Activated naive CD8-positive, alpha-beta T cell treated with anti-CD3 and anti-CD28 coated beads for 36 hours (primary cell): ENCODE measurements at regions not wholly inside any gene's neighbourhood (a gene's known extent, or its start where the extent isn't known, plus 50 kb on each side); places are given as distances from the start of the nearest gene placed in this dataset.
A peak's percentile ranks its signal among the peaks of the same experiment; 100 is the strongest.

Experiments used
- DNase-seq: peaks from one replicate; pipeline ENCODE4 v3.0.0; 2021
- H3K27ac Mint-ChIP-seq: one replicate; pipeline ENCODE4 v1.8.0; 2022; ENCODE audit warnings: mild to moderate bottlenecking, moderate library complexity, mixed read lengths
- H3K27me3 Mint-ChIP-seq: one replicate; pipeline ENCODE4 v1.8.0; 2022; ENCODE audit warnings: mild to moderate bottlenecking, mixed read lengths
- H3K36me3 Mint-ChIP-seq: one replicate; pipeline ENCODE4 v1.8.0; 2021; ENCODE audit warnings: mild to moderate bottlenecking, mixed read lengths
- H3K4me1 Mint-ChIP-seq: one replicate; pipeline ENCODE4 v1.8.0; 2021; ENCODE audit warnings: mixed read lengths
- H3K4me3 Mint-ChIP-seq: one replicate; pipeline ENCODE4 v1.8.0; 2022; ENCODE audit warnings: mild to moderate bottlenecking, moderate library complexity, mixed read lengths
- H3K9me3 Mint-ChIP-seq: one replicate; pipeline ENCODE4 v1.8.0; 2022; ENCODE audit warnings: mixed read lengths

GRCh38 chrY:19351616-19352015, 392.9 kb downstream of the KDM5D start:
- no peak overlapping the region for H3K27ac Mint-ChIP-seq
- no peaks in the 10 kb centered on the region for H3K27me3 Mint-ChIP-seq
- DNase-seq: no peak
- H3K4me1 Mint-ChIP-seq: no peaks in the 10 kb centered on the region
- H3K4me3 Mint-ChIP-seq: no peak overlapping the region
- no peaks in the 10 kb centered on the region for H3K36me3 Mint-ChIP-seq
- no peaks in the 10 kb centered on the region for H3K9me3 Mint-ChIP-seq

- no peak for DNase-seq
- H3K4me3 Mint-ChIP-seq: no peak overlapping the region
- peaks cover 8% of the 10 kb centered on the region for H3K4me1 Mint-ChIP-seq
- H3K27ac Mint-ChIP-seq: no peak overlapping the region
- peaks cover 10% of the 10 kb centered on the region for H3K9me3 Mint-ChIP-seq
- H3K36me3 Mint-ChIP-seq: no peaks in the 10 kb centered on the region
- H3K27me3 Mint-ChIP-seq: no peaks in the 10 kb centered on the region
These were observed 422.8 kb downstream of the KDM5D start for GRCh38 chrY:19321701-19322100.

GRCh38 chrY:19319135-19319534, 425.4 kb downstream of the KDM5D start:
- no peak for DNase-seq
- no peak overlapping the region for H3K27ac Mint-ChIP-seq
- peaks cover 10% of the 10 kb centered on the region for H3K9me3 Mint-ChIP-seq
- no peaks in the 10 kb centered on the region for H3K36me3 Mint-ChIP-seq
- H3K27me3 Mint-ChIP-seq: no peaks in the 10 kb centered on the region
- H3K4me1 Mint-ChIP-seq: peaks cover 8% of the 10 kb centered on the region
- no peak overlapping the region for H3K4me3 Mint-ChIP-seq

GRCh38 chrY:19317271-19317987, 427.1 kb downstream of the KDM5D start:
- peaks cover 2% of the 10 kb centered on the region for H3K36me3 Mint-ChIP-seq
- peaks cover 8% of the 10 kb centered on the region for H3K4me1 Mint-ChIP-seq
- H3K9me3 Mint-ChIP-seq: peaks cover 10% of the 10 kb centered on the region
- no peaks in the 10 kb centered on the region for H3K27me3 Mint-ChIP-seq
- no peak overlapping the region for H3K4me3 Mint-ChIP-seq
- no peak overlapping the region for H3K27ac Mint-ChIP-seq
- DNase-seq: no peak

- H3K9me3 Mint-ChIP-seq: no peaks in the 10 kb centered on the region
- H3K4me3 Mint-ChIP-seq: no peak overlapping the region
- H3K4me1 Mint-ChIP-seq: no peaks in the 10 kb centered on the region
- H3K27me3 Mint-ChIP-seq: no peaks in the 10 kb centered on the region
- no peak for DNase-seq
- peaks cover 2% of the 10 kb centered on the region for H3K36me3 Mint-ChIP-seq
- no peak overlapping the region for H3K27ac Mint-ChIP-seq
These were observed 436.9 kb downstream of the KDM5D start for GRCh38 chrY:19307627-19308026.

GRCh38 chrY:19303136-19303535, 441.4 kb downstream of the KDM5D start:
- Mint-ChIP-seq H3K4me1 (no peaks in the 10 kb centered on the region), H3K4me3 (no peak overlapping the region), H3K9me3 (peaks cover 8% of the 10 kb centered on the region)

GRCh38 chrY:19290925-19291324, 453.6 kb downstream of the KDM5D start:
- H3K27me3 Mint-ChIP-seq: no peaks in the 10 kb centered on the region
- DNase-seq: no peak
- H3K27ac Mint-ChIP-seq: no peak overlapping the region
- no peaks in the 10 kb centered on the region for H3K4me1 Mint-ChIP-seq
- no peaks in the 10 kb centered on the region for H3K36me3 Mint-ChIP-seq
- no peaks in the 10 kb centered on the region for H3K9me3 Mint-ChIP-seq
- H3K4me3 Mint-ChIP-seq: no peak overlapping the region

More at GRCh38 chrY:19303136-19303535, 441.4 kb downstream of the KDM5D start:
- H3K27ac Mint-ChIP-seq: no peak overlapping the region
- DNase-seq: no peak
- H3K27me3 Mint-ChIP-seq: no peaks in the 10 kb centered on the region
- peaks cover 2% of the 10 kb centered on the region for H3K36me3 Mint-ChIP-seq

- Mint-ChIP-seq H3K4me1 (peaks cover 6% of the 10 kb centered on the region), H3K4me3 (no peak overlapping the region), H3K9me3 (no peaks in the 10 kb centered on the region), H3K36me3 (no peaks in the 10 kb centered on the region), H3K27me3 (no peaks in the 10 kb centered on the region), H3K27ac (peak overlapping the region; percentile 39)
- DNase-seq: no peak
These were observed 470.4 kb downstream of the KDM5D start for GRCh38 chrY:19274076-19274475.

- Mint-ChIP-seq H3K4me3 (no peak overlapping the region), H3K27me3 (no peaks in the 10 kb centered on the region), H3K9me3 (no peaks in the 10 kb centered on the region), H3K4me1 (no peaks in the 10 kb centered on the region), H3K27ac (no peak overlapping the region), H3K36me3 (no peaks in the 10 kb centered on the region)
- no peak for DNase-seq
These were observed 476.2 kb downstream of the KDM5D start for GRCh38 chrY:19268331-19268730.

- H3K27ac Mint-ChIP-seq: no peak overlapping the region
- no peaks in the 10 kb centered on the region for H3K4me1 Mint-ChIP-seq
- H3K9me3 Mint-ChIP-seq: no peaks in the 10 kb centered on the region
- H3K4me3 Mint-ChIP-seq: no peak overlapping the region
- no peaks in the 10 kb centered on the region for H3K36me3 Mint-ChIP-seq
- DNase-seq: no peak
- H3K27me3 Mint-ChIP-seq: no peaks in the 10 kb centered on the region
These were observed 479.1 kb downstream of the KDM5D start for GRCh38 chrY:19265404-19265803.

- Mint-ChIP-seq H3K36me3 (no peaks in the 10 kb centered on the region), H3K27me3 (no peaks in the 10 kb centered on the region), H3K27ac (no peak overlapping the region), H3K4me3 (no peak overlapping the region), H3K4me1 (no peaks in the 10 kb centered on the region), H3K9me3 (no peaks in the 10 kb centered on the region)
- no peak for DNase-seq
These were observed 482.2 kb downstream of the KDM5D start for GRCh38 chrY:19262310-19262709.

GRCh38 chrY:19232276-19232994, 458.9 kb upstream of the HSFY2 start:
- Mint-ChIP-seq H3K4me1 (peaks cover 15% of the 10 kb centered on the region), H3K36me3 (no peaks in the 10 kb centered on the region), H3K27ac (peak overlapping the region; percentile 51), H3K27me3 (no peaks in the 10 kb centered on the region), H3K4me3 (no peak overlapping the region), H3K9me3 (peaks cover 9% of the 10 kb centered on the region)
- peak; percentile 12 for DNase-seq

- no peak for DNase-seq
- H3K27ac Mint-ChIP-seq: no peak overlapping the region
- no peaks in the 10 kb centered on the region for H3K4me1 Mint-ChIP-seq
- H3K9me3 Mint-ChIP-seq: no peaks in the 10 kb centered on the region
- no peaks in the 10 kb centered on the region for H3K27me3 Mint-ChIP-seq
- no peaks in the 10 kb centered on the region for H3K36me3 Mint-ChIP-seq
- H3K4me3 Mint-ChIP-seq: no peak overlapping the region
These were observed 447.2 kb upstream of the HSFY2 start for GRCh38 chrY:19220784-19221183.

GRCh38 chrY:19208915-19209314, 435.4 kb upstream of the HSFY2 start:
- no peaks in the 10 kb centered on the region for H3K4me1 Mint-ChIP-seq
- H3K36me3 Mint-ChIP-seq: no peaks in the 10 kb centered on the region
- no peak overlapping the region for H3K27ac Mint-ChIP-seq
- no peaks in the 10 kb centered on the region for H3K9me3 Mint-ChIP-seq
- H3K4me3 Mint-ChIP-seq: no peak overlapping the region
- H3K27me3 Mint-ChIP-seq: no peaks in the 10 kb centered on the region
- DNase-seq: no peak

- no peaks in the 10 kb centered on the region for H3K36me3 Mint-ChIP-seq
- DNase-seq: no peak
- H3K4me3 Mint-ChIP-seq: no peak overlapping the region
- H3K27me3 Mint-ChIP-seq: no peaks in the 10 kb centered on the region
- H3K9me3 Mint-ChIP-seq: no peaks in the 10 kb centered on the region
- no peak overlapping the region for H3K27ac Mint-ChIP-seq
- H3K4me1 Mint-ChIP-seq: no peaks in the 10 kb centered on the region
These were observed 433.5 kb upstream of the HSFY2 start for GRCh38 chrY:19207048-19207447.

- no peaks in the 10 kb centered on the region for H3K4me1 Mint-ChIP-seq
- peaks cover 13% of the 10 kb centered on the region for H3K9me3 Mint-ChIP-seq
- H3K27me3 Mint-ChIP-seq: no peaks in the 10 kb centered on the region
- H3K27ac Mint-ChIP-seq: no peak overlapping the region
- H3K36me3 Mint-ChIP-seq: peaks cover 6% of the 10 kb centered on the region
- no peak for DNase-seq
- H3K4me3 Mint-ChIP-seq: no peak overlapping the region
These were observed 407.3 kb upstream of the HSFY2 start for GRCh38 chrY:19180824-19181223.
